ENCODE measurements at regions not wholly inside any gene's neighbourhood (a gene's known extent, or its start where the extent isn't known, plus 50 kb on each side); places are given as distances from the start of the nearest gene placed in this dataset.
"Not testable (repeated sequence)": the region's sequence is repeated elsewhere in the genome, so short reads cannot be mapped to it uniquely, and the experiment has no call there.

- DNase-seq = no peak
Measured at GRCh38 chr16:48003206-48003907, 152.4 kb downstream of the ABCC12 start.

- DNase-seq = no peak
Measured at GRCh38 chr16:48001324-48001895, 154.4 kb downstream of the ABCC12 start.

- no peak for DNase-seq
Measured at GRCh38 chr16:48000622-48001021, 155.2 kb downstream of the ABCC12 start.

- no peak for DNase-seq
Measured at GRCh38 chr16:47999595-47999994, 156.2 kb downstream of the ABCC12 start.

- no peak for DNase-seq
Measured at GRCh38 chr16:47995354-47995753, 160.4 kb downstream of the ABCC12 start.

DNA sequence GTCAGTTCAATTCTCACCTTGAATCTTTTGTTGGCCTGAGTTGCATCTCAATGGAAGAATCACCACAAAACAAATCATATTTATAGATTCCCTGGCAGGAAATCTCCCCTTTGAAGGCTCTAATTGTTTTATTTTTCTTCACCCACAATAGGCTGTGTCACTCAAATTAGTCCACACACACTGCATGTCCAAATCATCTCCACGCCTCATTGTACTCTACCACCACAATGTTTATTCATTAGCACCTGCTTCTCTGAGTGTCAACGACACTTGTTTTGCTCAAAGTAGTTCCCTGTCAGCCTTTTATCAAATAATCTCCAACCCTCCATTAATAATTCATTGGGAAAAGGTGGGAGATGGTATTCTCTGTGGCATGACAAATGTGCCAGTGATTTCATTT is 164.3 kb downstream of the ABCC12 start:
- DNase-seq = no peak

GRCh38 chr16:47990676-47991075 is 165.1 kb downstream of the ABCC12 start:
- DNase-seq = peak; percentile 79

DNA sequence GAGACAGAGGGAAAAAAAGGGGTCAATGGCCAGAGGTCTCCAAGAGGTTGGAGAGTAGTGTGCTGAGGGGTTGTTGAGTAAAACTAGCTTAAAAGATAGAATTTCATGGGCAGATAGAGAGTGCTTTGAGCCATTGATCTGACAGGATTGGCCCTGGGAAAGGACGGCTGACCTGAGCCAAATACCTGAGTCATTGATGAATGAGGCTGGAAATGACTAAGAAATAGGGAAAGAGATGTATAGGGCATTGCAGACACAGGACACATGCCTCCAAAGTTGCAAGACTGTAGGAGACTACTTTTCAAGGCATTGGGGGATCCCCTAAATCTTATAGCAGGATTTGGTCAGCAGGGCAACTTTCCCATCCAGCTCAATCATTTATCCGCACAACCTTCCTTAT is 168.7 kb downstream of the ABCC12 start:
- DNase-seq = no peak

DNA sequence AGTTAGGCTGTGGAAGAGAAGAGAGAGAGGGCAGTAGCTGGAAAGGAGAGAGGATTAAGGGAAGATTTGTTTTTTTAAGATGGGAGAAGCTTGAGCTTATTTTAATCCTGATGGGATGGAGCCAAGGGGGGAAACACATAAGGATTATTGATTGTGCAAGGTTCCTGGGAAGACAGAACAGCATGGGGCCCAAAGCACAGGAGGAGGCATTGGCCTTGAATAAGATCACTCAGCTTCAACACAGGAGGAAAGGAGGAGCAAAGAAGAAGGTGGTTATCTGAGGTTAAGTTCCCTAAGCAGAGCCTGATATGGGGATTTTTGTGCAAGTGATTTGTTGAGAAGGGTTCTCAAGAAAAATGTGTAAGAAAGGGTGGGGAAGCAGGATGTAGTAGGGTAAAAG is 169.8 kb downstream of the ABCC12 start:
- no peak for DNase-seq

DNA sequence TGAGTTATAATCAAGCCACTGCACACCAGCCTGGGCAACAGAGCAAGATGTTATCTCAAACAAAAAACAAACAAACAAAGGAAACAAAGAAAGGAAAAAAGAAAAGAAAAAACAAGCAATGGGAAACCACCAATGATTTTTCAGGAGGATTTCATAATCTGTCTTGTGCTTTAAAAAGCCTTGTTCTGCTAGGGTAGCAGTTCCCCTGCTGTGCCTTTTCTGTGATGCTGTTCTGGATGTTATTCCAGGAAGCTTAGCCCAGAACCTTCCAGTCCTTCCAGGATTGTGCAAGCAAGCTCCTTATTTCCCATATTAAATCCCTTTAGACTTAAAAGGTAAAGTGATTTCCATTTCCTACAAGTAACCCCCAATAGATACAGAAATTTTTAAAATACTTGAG is 171.1 kb downstream of the ABCC12 start:
- no peak for DNase-seq

- no peak for DNase-seq
Measured at GRCh38 chr16:47983999-47984580, 171.7 kb downstream of the ABCC12 start.

GRCh38 chr16:47980212-47980611 is 175.6 kb downstream of the ABCC12 start:
- no peak for DNase-seq

GRCh38 chr16:47979616-47980182 is 176.1 kb downstream of the ABCC12 start:
- DNase-seq = no peak

GRCh38 chr16:47979164-47979520 is 176.7 kb downstream of the ABCC12 start:
- DNase-seq = no peak

- DNase-seq = no peak
Measured at GRCh38 chr16:47978491-47979163, 177.2 kb downstream of the ABCC12 start.

DNA sequence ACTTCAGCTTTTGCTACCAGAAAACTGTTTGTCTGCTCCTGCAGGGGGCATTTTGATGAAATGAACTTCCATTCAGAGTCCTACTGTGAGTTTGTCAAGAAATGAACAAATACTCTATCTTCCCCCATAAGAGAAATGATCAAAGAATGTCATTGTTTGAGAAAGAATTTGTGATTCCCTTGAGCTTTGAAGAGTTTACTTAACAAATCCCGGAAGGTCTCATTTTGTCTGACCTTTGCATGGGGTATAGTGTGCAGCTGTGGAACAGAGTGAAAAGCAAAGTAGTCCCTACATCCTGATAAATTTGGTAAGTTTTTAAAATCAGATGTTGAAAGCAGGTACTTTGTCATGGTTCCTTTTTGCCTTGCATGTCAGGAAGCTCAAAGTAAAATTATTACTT is 178.0 kb downstream of the ABCC12 start:
- no peak for DNase-seq

GRCh38 chr16:47976636-47977210 is 179.1 kb downstream of the ABCC12 start:
- DNase-seq = no peak

GRCh38 chr16:47974971-47975370 is 180.8 kb downstream of the ABCC12 start:
- not testable (repeated sequence) for DNase-seq

- DNase-seq = no peak
Measured at GRCh38 chr16:47973552-47973951, 182.2 kb downstream of the ABCC12 start.

GRCh38 chr16:47972246-47972985 is 183.4 kb downstream of the ABCC12 start:
- no peak for DNase-seq

DNA sequence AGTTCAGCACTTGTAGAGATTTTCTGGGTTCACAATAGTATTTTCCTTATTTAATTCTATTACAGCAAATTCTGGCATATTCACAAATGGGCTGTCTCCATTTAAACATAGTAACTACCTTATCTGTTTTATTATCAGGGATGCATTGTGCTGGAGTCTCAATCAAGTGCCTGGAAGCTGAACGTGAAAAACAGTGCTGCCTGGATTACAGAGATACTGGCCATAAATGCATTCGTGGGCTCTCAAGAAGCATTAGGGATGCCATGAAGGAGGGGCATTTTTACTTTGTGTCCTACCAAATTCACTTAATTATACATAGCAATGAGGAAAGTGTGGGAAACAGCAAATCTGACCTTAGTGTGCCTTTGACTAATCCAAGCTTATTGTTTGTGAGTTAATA is 184.6 kb downstream of the ABCC12 start:
- DNase-seq = no peak

GRCh38 chr16:47970291-47970931 is 185.4 kb downstream of the ABCC12 start:
- DNase-seq = peak; percentile 36

Data from NCI-H226 (cell line).